ENCODE measurements at regions not wholly inside any gene's neighbourhood (a gene's known extent, or its start where the extent isn't known, plus 50 kb on each side); places are given as distances from the start of the nearest gene placed in this dataset.
"Not testable (repeated sequence)": the region's sequence is repeated elsewhere in the genome, so short reads cannot be mapped to it uniquely, and the experiment has no call there.

DNA sequence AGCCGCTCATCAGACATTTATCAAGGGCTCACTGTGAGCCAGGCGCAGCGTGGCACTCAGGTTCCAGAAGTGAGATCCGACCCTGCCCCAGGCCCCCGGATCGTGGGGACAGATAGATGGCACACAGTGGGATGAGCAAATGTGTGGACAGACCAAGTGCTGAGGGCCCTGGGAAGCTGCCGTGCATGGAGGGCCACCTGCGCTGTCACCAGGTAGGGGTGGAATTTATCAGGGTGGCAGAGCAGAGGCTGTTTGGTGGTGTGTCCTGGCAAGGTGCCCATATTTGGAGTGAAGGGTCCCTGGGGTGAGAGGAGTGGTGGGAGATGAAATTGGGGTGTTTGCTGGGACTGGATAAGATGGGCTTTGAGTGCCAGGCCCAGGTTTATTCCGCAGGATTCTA is 92.8 kb upstream of the HS6ST1 start:
- H3K27ac ChIP-seq (ENCODE audit: low read depth): no peak overlapping the region
- H3K4me3 ChIP-seq (ENCODE audit: low read depth, low read length): no peak overlapping the region
- H3K36me3 ChIP-seq (ENCODE audit: insufficient read depth): no peaks in the 10 kb centered on the region
- no peak for DNase-seq (ENCODE audit: extremely low spot score)
- WGBS: 97% methylated on average over 9 of the region's 9 CpGs
- H3K4me1 ChIP-seq (ENCODE audit: insufficient read depth): no peaks in the 10 kb centered on the region

- no peak overlapping the region for H3K27ac ChIP-seq (ENCODE audit: low read depth)
- 95% methylated on average over 7 of the region's 7 CpGs for WGBS
- H3K4me3 ChIP-seq (ENCODE audit: low read depth, low read length): no peak overlapping the region
- no peaks in the 10 kb centered on the region for H3K36me3 ChIP-seq (ENCODE audit: insufficient read depth)
- H3K4me1 ChIP-seq (ENCODE audit: insufficient read depth): no peaks in the 10 kb centered on the region
- DNase-seq (ENCODE audit: extremely low spot score): no peak
Measured at GRCh38 chr2:128412181-128412871, 93.7 kb upstream of the HS6ST1 start.

- Histone ChIP-seq H3K27ac (ENCODE audit: low read depth) (no peak overlapping the region), H3K4me3 (ENCODE audit: low read depth, low read length) (no peak overlapping the region), H3K4me1 (ENCODE audit: insufficient read depth) (no peaks in the 10 kb centered on the region), H3K36me3 (ENCODE audit: insufficient read depth) (no peaks in the 10 kb centered on the region)
- no peak for DNase-seq (ENCODE audit: extremely low spot score)
- WGBS: 93% methylated on average over 10 of the region's 10 CpGs
Measured at GRCh38 chr2:128413014-128413717, 94.5 kb upstream of the HS6ST1 start.

- no peak for DNase-seq (ENCODE audit: extremely low spot score)
- 44% methylated on average over 5 of the region's 5 CpGs for WGBS
- H3K4me3 ChIP-seq (ENCODE audit: low read depth, low read length): no peak overlapping the region
- no peaks in the 10 kb centered on the region for H3K4me1 ChIP-seq (ENCODE audit: insufficient read depth)
- H3K36me3 ChIP-seq (ENCODE audit: insufficient read depth): no peaks in the 10 kb centered on the region
- H3K27ac ChIP-seq (ENCODE audit: low read depth): no peak overlapping the region
Measured at GRCh38 chr2:128413718-128414341, 95.2 kb upstream of the HS6ST1 start.

DNA sequence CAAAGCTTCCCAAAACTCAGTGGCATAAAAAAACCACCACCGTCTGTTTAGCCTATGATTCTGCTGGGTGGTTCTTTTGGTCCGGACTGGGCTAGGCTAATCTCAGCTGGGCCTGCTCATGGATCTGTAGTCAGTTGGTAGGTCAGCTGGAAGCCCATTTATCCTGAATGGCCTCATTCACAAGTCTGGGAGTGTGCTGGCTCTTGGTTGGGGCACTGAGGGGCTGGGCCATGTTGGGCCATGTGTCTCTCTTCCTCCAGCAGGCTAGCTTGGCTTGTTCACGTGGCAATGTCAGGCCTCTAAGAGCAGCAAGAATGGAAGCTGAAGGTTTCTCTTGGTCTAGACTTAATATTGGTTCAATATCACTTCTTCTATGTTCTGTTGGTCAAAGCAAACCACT is 95.7 kb upstream of the HS6ST1 start:
- H3K4me1 ChIP-seq (ENCODE audit: insufficient read depth): no peaks in the 10 kb centered on the region
- no peak overlapping the region for H3K27ac ChIP-seq (ENCODE audit: low read depth)
- no peaks in the 10 kb centered on the region for H3K36me3 ChIP-seq (ENCODE audit: insufficient read depth)
- no peak overlapping the region for H3K4me3 ChIP-seq (ENCODE audit: low read depth, low read length)
- no peak for DNase-seq (ENCODE audit: extremely low spot score)
- 91% methylated on average over 3 of the region's 3 CpGs for WGBS

DNA sequence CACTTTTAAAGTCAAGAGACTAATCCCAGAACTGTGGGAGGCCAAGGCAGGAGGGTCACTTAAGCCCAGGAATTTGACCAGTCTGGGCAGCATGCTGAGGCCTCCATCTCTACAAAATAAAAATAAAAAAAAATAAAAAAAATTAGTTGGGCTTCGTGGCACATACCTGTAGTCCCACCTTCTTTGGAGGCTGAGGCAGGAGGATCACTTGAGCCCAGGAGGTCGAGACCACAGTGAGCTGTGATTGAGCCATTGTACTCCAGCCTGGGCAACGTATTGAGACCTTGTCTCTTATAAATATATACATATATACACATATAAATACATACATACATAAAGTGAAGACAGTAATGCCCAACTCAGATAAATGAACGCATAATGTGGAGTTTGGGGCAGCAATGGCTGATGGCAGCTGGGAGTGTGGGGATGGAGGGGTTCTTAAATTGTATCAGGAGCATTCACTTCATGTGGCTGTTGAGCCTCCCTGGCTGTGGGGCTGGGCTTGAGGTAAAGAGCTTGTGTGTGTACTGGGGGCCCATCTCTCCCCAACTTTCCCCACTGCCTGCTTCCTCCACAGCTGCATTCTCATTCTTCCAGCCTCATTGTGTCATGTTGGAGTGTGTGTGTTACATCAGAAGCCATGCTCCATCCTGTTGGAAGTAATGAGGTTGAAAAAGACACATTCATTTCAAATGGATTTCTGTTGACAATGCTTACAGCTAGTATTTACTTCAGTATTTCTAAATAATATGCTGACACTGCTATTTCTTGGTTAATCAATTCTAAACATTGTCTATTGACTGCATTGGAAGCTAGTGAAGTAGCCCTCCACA is 96.5 kb upstream of the HS6ST1 start:
- Histone ChIP-seq H3K4me1 (ENCODE audit: insufficient read depth) (no peaks in the 10 kb centered on the region), H3K36me3 (ENCODE audit: insufficient read depth) (no peaks in the 10 kb centered on the region), H3K4me3 (ENCODE audit: low read depth, low read length) (no peak overlapping the region), H3K27ac (ENCODE audit: low read depth) (no peak overlapping the region)
- 94% methylated on average over 4 of the region's 4 CpGs for WGBS
- no peak for DNase-seq (ENCODE audit: extremely low spot score)

GRCh38 chr2:128415779-128416061 is 97.1 kb upstream of the HS6ST1 start:
- DNase-seq (ENCODE audit: extremely low spot score): no peak
- 94% methylated on average over 1 of the region's 1 CpG for WGBS
- no peaks in the 10 kb centered on the region for H3K4me1 ChIP-seq (ENCODE audit: insufficient read depth)
- H3K27ac ChIP-seq (ENCODE audit: low read depth): no peak overlapping the region
- no peaks in the 10 kb centered on the region for H3K36me3 ChIP-seq (ENCODE audit: insufficient read depth)
- H3K4me3 ChIP-seq (ENCODE audit: low read depth, low read length): no peak overlapping the region

DNA sequence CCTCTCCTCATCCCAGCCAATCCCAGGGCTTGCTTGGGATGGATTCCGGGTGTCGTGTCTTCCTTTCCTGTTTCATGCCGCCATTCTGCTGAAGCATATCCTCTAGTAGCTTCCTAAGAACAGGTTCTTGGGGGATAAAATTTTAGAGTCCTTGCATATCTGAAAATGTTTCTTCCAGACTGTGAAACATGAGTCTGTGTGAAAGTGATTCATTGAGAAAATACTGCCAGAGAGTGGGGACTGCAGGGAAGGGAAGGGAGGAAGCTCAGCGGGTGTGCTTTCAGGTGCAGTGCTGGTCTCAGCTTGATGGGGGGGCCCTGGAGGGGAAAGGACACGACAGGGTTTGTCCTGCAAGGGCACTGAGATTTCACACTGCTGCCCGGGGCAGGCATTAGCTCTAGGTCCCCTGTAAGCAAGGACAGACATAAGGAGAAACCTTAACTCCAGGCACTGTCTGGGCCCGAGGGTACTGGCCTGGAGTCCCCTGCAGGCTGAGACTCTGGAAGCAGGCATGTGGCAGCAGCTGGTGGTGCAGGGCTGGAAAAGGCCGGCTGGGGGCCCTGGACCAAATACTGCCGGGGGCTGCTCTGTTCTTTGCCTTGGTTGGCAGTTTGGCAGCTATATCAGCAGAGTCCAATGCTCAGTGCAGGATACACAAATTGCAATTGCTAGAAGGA is 97.6 kb upstream of the HS6ST1 start:
- no peak overlapping the region for H3K27ac ChIP-seq (ENCODE audit: low read depth)
- no peak for DNase-seq (ENCODE audit: extremely low spot score)
- WGBS: 83% methylated on average over 9 of the region's 9 CpGs
- no peaks in the 10 kb centered on the region for H3K36me3 ChIP-seq (ENCODE audit: insufficient read depth)
- H3K4me3 ChIP-seq (ENCODE audit: low read depth, low read length): no peak overlapping the region
- no peaks in the 10 kb centered on the region for H3K4me1 ChIP-seq (ENCODE audit: insufficient read depth)

DNA sequence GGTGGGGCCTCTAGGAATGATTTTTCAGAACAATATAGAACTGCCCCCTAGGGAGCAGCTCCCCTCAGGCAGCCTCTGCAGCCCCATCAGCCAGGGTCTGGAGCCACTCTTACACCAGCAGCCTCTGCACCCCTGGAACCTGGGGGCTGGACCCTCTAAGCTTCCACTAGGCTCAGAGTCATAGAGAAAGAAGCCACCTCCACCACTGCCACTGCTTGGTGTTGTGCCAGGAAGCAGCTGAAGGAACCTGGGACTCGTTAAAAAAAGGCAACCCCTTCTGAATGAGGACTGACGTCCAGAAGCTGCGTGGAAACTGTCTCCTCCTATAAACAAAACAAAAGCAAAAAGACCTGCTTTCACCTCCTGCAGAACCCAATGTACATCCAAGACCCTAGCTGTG is 98.1 kb upstream of the HS6ST1 start:
- Histone ChIP-seq H3K36me3 (ENCODE audit: insufficient read depth) (no peaks in the 10 kb centered on the region), H3K27ac (ENCODE audit: low read depth) (no peak overlapping the region), H3K4me3 (ENCODE audit: low read depth, low read length) (no peak overlapping the region), H3K4me1 (ENCODE audit: insufficient read depth) (no peaks in the 10 kb centered on the region)
- 73% methylated on average over 3 of the region's 3 CpGs for WGBS
- no peak for DNase-seq (ENCODE audit: extremely low spot score)

DNA sequence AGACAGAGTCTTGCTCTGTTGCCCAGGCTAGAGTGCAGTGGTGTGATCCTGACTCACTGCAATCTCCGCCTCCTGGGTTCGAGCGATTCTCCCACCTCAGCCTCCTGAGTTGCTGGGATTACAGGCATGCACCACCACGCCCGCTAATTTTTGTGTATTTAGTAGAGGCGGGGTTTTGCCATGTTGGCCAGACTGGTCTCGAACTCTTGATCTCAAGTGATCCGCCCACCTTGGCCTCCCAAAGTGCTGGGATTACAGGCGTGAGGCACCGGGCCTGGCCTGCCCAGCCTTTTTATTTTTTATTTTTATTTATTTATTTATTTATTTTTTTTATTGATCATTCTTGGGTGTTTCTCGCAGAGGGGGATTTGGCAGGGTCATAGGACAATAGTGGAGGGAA is 98.6 kb upstream of the HS6ST1 start:
- H3K4me3 ChIP-seq (ENCODE audit: low read depth, low read length); DNase-seq (ENCODE audit: extremely low spot score); H3K27ac ChIP-seq (ENCODE audit: low read depth); H3K36me3 ChIP-seq (ENCODE audit: insufficient read depth); H3K4me1 ChIP-seq (ENCODE audit: insufficient read depth): not testable (repeated sequence)
- 85% methylated on average over 11 of the region's 11 CpGs for WGBS

- no peak overlapping the region for H3K27ac ChIP-seq (ENCODE audit: low read depth)
- no peak overlapping the region for H3K4me3 ChIP-seq (ENCODE audit: low read depth, low read length)
- 95% methylated on average over 6 of the region's 6 CpGs for WGBS
- no peak for DNase-seq (ENCODE audit: extremely low spot score)
- H3K36me3 ChIP-seq (ENCODE audit: insufficient read depth): no peaks in the 10 kb centered on the region
- no peaks in the 10 kb centered on the region for H3K4me1 ChIP-seq (ENCODE audit: insufficient read depth)
Measured at GRCh38 chr2:128420131-128420530, 101.5 kb upstream of the HS6ST1 start.

GRCh38 chr2:128420776-128421175 is 102.1 kb upstream of the HS6ST1 start:
- Histone ChIP-seq H3K4me3 (ENCODE audit: low read depth, low read length) (no peak overlapping the region), H3K4me1 (ENCODE audit: insufficient read depth) (no peaks in the 10 kb centered on the region), H3K36me3 (ENCODE audit: insufficient read depth) (no peaks in the 10 kb centered on the region), H3K27ac (ENCODE audit: low read depth) (no peak overlapping the region)
- WGBS: 88% methylated on average over 4 of the region's 4 CpGs
- DNase-seq (ENCODE audit: extremely low spot score): no peak

DNA sequence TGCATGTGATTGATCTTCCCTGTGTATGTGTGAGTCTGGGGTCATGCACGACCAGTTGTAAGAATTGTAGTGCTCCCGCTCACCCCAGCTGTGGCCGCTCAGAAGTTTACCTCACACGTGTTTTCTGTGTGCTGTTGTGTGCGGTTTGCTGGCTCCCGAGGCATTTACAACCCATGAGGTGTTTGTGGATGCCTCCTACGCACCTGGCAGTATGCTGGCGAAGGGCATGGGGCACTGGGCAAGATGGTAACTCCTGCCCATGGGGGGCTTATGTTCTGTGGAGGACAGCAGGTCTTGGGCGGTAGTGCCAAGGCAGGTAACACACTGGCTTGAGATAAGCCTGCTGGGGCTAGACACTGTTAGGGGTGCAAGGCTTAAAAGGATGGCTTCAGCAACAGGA is 102.6 kb upstream of the HS6ST1 start:
- WGBS: 95% methylated on average over 9 of the region's 9 CpGs
- Histone ChIP-seq H3K27ac (ENCODE audit: low read depth) (no peak overlapping the region), H3K4me1 (ENCODE audit: insufficient read depth) (no peaks in the 10 kb centered on the region), H3K36me3 (ENCODE audit: insufficient read depth) (no peaks in the 10 kb centered on the region), H3K4me3 (ENCODE audit: low read depth, low read length) (no peak overlapping the region)
- no peak for DNase-seq (ENCODE audit: extremely low spot score)

Measured in urinary bladder (tissue), 3 donors.